HCT116 (cell line): ENCODE measurements at regions not wholly inside any gene's neighbourhood (a gene's known extent, or its start where the extent isn't known, plus 50 kb on each side); places are given as distances from the start of the nearest gene placed in this dataset.

Source experiments
- ATAC-seq: fragments of 200-7000 bp; cut with Tn5 transposase; 2 replicates; pipeline ENCODE4 v1.9.1; 2020; ENCODE audit warnings: mild to moderate bottlenecking, moderate library complexity
- BruUV-seq: library from RNA; stranded (reverse); fragments of 400-500 nt; replicated peaks from 2 replicates; lab custom pipeline; 2021; lab: Mats Ljungman, UMichigan
- CTCF ChIA-PET: fragments of 300-600 bp; sonication (Branson Sonifier 250); formaldehyde crosslinking; loops from one replicate; lab custom pipeline; 2021; ENCODE audit warnings: antibody characterized with exemption; lab: Charles Lee
- POLR2A ChIA-PET: fragments of 300-600, 350-600 bp; sonication (Branson Sonifier 250); formaldehyde crosslinking; loops from one replicate; lab custom pipeline; 2021; ENCODE audit warnings: antibody characterized with exemption; lab: Charles Lee
- RAD21 ChIA-PET, 2 experiments: fragments of 300-600 bp; sonication (Branson Sonifier 250); formaldehyde crosslinking; loops; one replicate each; lab custom pipeline; 2023; ENCODE audit warnings: low total read pairs in 2 of 2; ENCODE audit not compliant: uncharacterized antibody in 2 of 2, unreplicated experiment in 2 of 2, low non-redundant PET in 1 of 2; lab: Charles Lee
- DNase-seq: peaks from one replicate; pipeline ENCODE4 v3.0.0-alpha.2; 2010; ENCODE audit warnings: low read depth, low spot score
- H2AFZ ChIP-seq: fragments of 200-600 bp; shearing (Covaris generic), sonication (generic); 2 replicates; pipeline ENCODE4 v1.6.1; 2017; ENCODE audit warnings: low read depth, mixed run types, mixed read lengths, antibody characterized with exemption, low read length; ENCODE audit not compliant: poor library complexity, severe bottlenecking
- H3K27ac ChIP-seq: 2 replicates; pipeline ENCODE4 v1.5.1; 2012; ENCODE audit warnings: low read depth, low read length
- H3K27me3 ChIP-seq: fragments of 200-600 bp; sonication (generic); 2 replicates; pipeline ENCODE4 v1.6.1; 2016; ENCODE audit warnings: mixed run types, low read length, mixed read lengths; ENCODE audit not compliant: insufficient read depth
- H3K36me3 ChIP-seq, 2 experiments: fragments of 200-500 bp in 1 of 2; fragments of 200-600 bp in 1 of 2; sonication (Bioruptor generic) in 1 of 2; sonication (generic) in 1 of 2; 2 replicates each; pipeline versions ENCODE4 v1.5.1 to v1.6.1; 2014 to 2016; ENCODE audit warnings: low read length in 2 of 2, inconsistent platforms in 1 of 2, mixed read lengths in 1 of 2, mixed run types in 1 of 2; ENCODE audit not compliant: insufficient read depth in 2 of 2, control insufficient read depth in 1 of 2
- H3K4me1 ChIP-seq, 2 experiments: fragments of 200-600 bp in 1 of 2; sonication (generic) in 1 of 2; 2 replicates each; pipeline versions ENCODE4 v1.5.1 to v1.6.1; 2012 to 2017; ENCODE audit warnings: low read length in 2 of 2, inconsistent platforms in 1 of 2, mild to moderate bottlenecking in 1 of 2, mixed read lengths in 1 of 2, mixed run types in 1 of 2, moderate library complexity in 1 of 2; ENCODE audit not compliant: insufficient read depth in 2 of 2, control insufficient read depth in 1 of 2
- H3K4me2 ChIP-seq: fragments of 200-600 bp; sonication (generic); 2 replicates; pipeline ENCODE4 v1.6.1; 2017; ENCODE audit warnings: mixed run types, low read length, mixed read lengths
- H3K4me3 ChIP-seq, 2 experiments: fragments of 200-600 bp in 1 of 2; sonication (generic) in 1 of 2; replicated peaks in 1 of 2; 2 replicates each; pipeline ENCODE4 v1.5.1; 2011 to 2016; ENCODE audit warnings: low read length in 2 of 2, control low read depth in 1 of 2, low read depth in 1 of 2, mild to moderate bottlenecking in 1 of 2, mixed read lengths in 1 of 2, mixed run types in 1 of 2
- H3K79me2 ChIP-seq: fragments of 200-600 bp; sonication (generic); 2 replicates; pipeline ENCODE4 v1.6.1; 2017; ENCODE audit warnings: mild to moderate bottlenecking, mixed run types, low read length, moderate library complexity, mixed read lengths; ENCODE audit not compliant: insufficient read depth
- H3K9ac ChIP-seq: fragments of 200-600 bp; sonication (generic); 2 replicates; pipeline ENCODE4 v1.6.1; 2016; ENCODE audit warnings: low read length, mixed read lengths
- H3K9me2 ChIP-seq: fragments of 200-600 bp; sonication (generic), shearing (Covaris generic); 2 replicates; pipeline ENCODE4 v1.6.1; 2017; ENCODE audit warnings: mixed run types, mild to moderate bottlenecking, moderate library complexity; ENCODE audit not compliant: insufficient read depth
- H3K9me3 ChIP-seq, 2 experiments: fragments of 200-500 bp in 1 of 2; fragments of 200-600 bp in 1 of 2; sonication (Bioruptor generic) in 1 of 2; sonication (generic) in 1 of 2; 2 replicates each; pipeline ENCODE4 v1.6.1; 2014 to 2017; ENCODE audit warnings: low read length in 2 of 2, mixed read lengths in 2 of 2, inconsistent platforms in 1 of 2, low read depth in 1 of 2, mild to moderate bottlenecking in 1 of 2, mixed run types in 1 of 2, moderate library complexity in 1 of 2; ENCODE audit not compliant: control insufficient read depth in 1 of 2, insufficient read depth in 1 of 2
- H4K20me1 ChIP-seq: fragments of 200-600 bp; sonication (generic), shearing (Covaris generic); 2 replicates; pipeline ENCODE4 v1.6.1; 2017; ENCODE audit warnings: mixed run types, mild to moderate bottlenecking, moderate library complexity; ENCODE audit not compliant: insufficient read depth
- CEBPB ChIP-seq: IDR thresholded peaks from 2 replicates; pipeline ENCODE4 v1.6.1; 2012; ENCODE audit warnings: low read depth
- ELF1 ChIP-seq: IDR thresholded peaks from 2 replicates; pipeline ENCODE4 v1.6.1; 2012; ENCODE audit warnings: low read depth, borderline replicate concordance
- EZH2 ChIP-seq: fragments of 200-600 bp; sonication (generic); IDR thresholded peaks from 2 replicates; pipeline ENCODE4 v1.6.1; 2017; ENCODE audit warnings: antibody characterized with exemption, mixed run types
- FOSL1 ChIP-seq: IDR thresholded peaks from 2 replicates; pipeline ENCODE4 v1.6.1; 2012; ENCODE audit warnings: low read depth
- POLR2A ChIP-seq: IDR thresholded peaks from 2 replicates; pipeline ENCODE4 v1.7.0; 2011; ENCODE audit warnings: borderline replicate concordance; ENCODE audit not compliant: insufficient read depth, insufficient read length; ENCODE audit errors: extremely low read depth
- POLR2AphosphoS5 ChIP-seq: IDR thresholded peaks from 2 replicates; pipeline ENCODE4 v1.6.1; 2011; ENCODE audit warnings: mild to moderate bottlenecking, low read depth, low read length, moderate library complexity
- RAD21 ChIP-seq: IDR thresholded peaks from 2 replicates; pipeline ENCODE4 v1.6.1; 2012; ENCODE audit warnings: low read depth, mild to moderate bottlenecking
- SIN3A ChIP-seq: IDR thresholded peaks from 2 replicates; pipeline ENCODE4 v1.6.1; 2012; ENCODE audit warnings: low read depth
- SP1 ChIP-seq: IDR thresholded peaks from 2 replicates; pipeline ENCODE4 v1.6.1; 2012; ENCODE audit warnings: low read depth
- SRF ChIP-seq: IDR thresholded peaks from 2 replicates; pipeline ENCODE4 v1.6.1; 2012; ENCODE audit warnings: low read depth
- TCF7L2 ChIP-seq: IDR thresholded peaks from 2 replicates; pipeline ENCODE4 v1.7.0; 2011; ENCODE audit warnings: borderline replicate concordance, inconsistent platforms; ENCODE audit not compliant: insufficient read depth, insufficient read length; ENCODE audit errors: extremely low read depth
- YY1 ChIP-seq: IDR thresholded peaks from 2 replicates; pipeline ENCODE4 v1.6.1; 2011; ENCODE audit warnings: low read length, low read depth, moderate library complexity, mild to moderate bottlenecking; ENCODE audit not compliant: insufficient replicate concordance; ENCODE audit errors: extremely low read depth
- ZFX ChIP-seq: fragments of 450-650 bp; IDR thresholded peaks from 2 replicates; pipeline ENCODE4 v1.6.1; 2017
- ZNF274 ChIP-seq: fragments of 200-500 bp; sonication (Bioruptor generic); IDR thresholded peaks from 2 replicates; pipeline ENCODE4 v1.6.1; 2014; ENCODE audit warnings: mild to moderate bottlenecking, low read depth, low read length, inconsistent platforms
- intact Hi-C: fragments of 100-400 bp; cut with micrococcal nuclease; formaldehyde crosslinking; loops from 2 replicates; pipeline ENCODE4 v1.10.0; 2022
- TF ChIP-seq, protein P1 (sequence below): IDR thresholded peaks from 2 replicates; pipeline ENCODE4 v1.6.1; 2012
- TF ChIP-seq, protein P2 (sequence below), 3 experiments: fragments of 200-600 bp in 1 of 3; sonication (generic) in 1 of 3; IDR thresholded peaks in 2 of 3; conservative IDR thresholded peaks in 1 of 3; 2 replicates each; pipeline ENCODE4 v1.5.1; 2012 to 2017; ENCODE audit warnings: low read depth in 2 of 3, low read length in 2 of 3, antibody characterized with exemption in 1 of 3, borderline replicate concordance in 1 of 3, control low read depth in 1 of 3, mild to moderate bottlenecking in 1 of 3, mixed read lengths in 1 of 3, mixed run types in 1 of 3, moderate library complexity in 1 of 3; ENCODE audit not compliant: insufficient read depth in 1 of 3
- TF ChIP-seq, protein P3 (sequence below): IDR thresholded peaks from 2 replicates; pipeline ENCODE4 v1.6.1; 2012; ENCODE audit warnings: low read depth
- TF ChIP-seq, protein P4 (sequence below): IDR thresholded peaks from 2 replicates; pipeline ENCODE4 v1.6.1; 2012

DNA sequence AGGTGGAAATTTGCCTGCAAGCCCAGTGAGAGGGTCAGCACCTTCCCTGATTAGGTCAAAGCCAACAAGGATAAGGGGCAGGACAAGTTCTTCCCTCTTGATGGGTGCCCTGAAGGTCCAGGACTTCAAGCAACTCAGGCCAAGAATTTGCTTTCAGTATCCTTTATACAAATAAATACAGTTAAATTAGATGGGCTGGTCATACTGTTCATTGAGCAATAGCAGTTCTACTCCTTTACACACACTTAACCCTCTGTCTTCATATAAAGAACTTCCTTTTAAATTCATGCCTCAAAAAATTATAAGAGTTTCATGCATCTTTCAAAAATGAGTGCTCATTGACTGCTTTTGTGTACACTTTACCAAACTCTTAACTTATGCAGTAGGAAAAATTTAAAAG, 392.0 kb downstream of the SPRY1 start:
- H3K9me3 ChIP-seq: no peaks in the 10 kb centered on the region
- H3K27me3 ChIP-seq: no peaks in the 10 kb centered on the region
- ChIA-PET POLR2A (no interaction called here), CTCF (no interaction called here), RAD21 (no interaction called here)
- TF ChIP-seq POLR2A: no peak
- TF ChIP-seq ZNF274: no peak
- TF ChIP-seq, protein P1, sequence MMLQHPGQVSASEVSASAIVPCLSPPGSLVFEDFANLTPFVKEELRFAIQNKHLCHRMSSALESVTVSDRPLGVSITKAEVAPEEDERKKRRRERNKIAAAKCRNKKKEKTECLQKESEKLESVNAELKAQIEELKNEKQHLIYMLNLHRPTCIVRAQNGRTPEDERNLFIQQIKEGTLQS: no peak
- TF ChIP-seq SP1: no peak
- no peak for TF ChIP-seq POLR2AphosphoS5
- TF ChIP-seq, protein P2, sequence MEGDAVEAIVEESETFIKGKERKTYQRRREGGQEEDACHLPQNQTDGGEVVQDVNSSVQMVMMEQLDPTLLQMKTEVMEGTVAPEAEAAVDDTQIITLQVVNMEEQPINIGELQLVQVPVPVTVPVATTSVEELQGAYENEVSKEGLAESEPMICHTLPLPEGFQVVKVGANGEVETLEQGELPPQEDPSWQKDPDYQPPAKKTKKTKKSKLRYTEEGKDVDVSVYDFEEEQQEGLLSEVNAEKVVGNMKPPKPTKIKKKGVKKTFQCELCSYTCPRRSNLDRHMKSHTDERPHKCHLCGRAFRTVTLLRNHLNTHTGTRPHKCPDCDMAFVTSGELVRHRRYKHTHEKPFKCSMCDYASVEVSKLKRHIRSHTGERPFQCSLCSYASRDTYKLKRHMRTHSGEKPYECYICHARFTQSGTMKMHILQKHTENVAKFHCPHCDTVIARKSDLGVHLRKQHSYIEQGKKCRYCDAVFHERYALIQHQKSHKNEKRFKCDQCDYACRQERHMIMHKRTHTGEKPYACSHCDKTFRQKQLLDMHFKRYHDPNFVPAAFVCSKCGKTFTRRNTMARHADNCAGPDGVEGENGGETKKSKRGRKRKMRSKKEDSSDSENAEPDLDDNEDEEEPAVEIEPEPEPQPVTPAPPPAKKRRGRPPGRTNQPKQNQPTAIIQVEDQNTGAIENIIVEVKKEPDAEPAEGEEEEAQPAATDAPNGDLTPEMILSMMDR (IDR thresholded peaks at IDR 0.05 in 2 of 3, conservative IDR thresholded peaks at IDR 0.05 in 1 of 3; ENCODE audit: borderline replicate concordance in 1 of 3, insufficient read depth in 1 of 3, low read depth in 2 of 3, low read length in 2 of 3): no peak
- TF ChIP-seq RAD21: no peak
- no peak for TF ChIP-seq YY1
- no peak for TF ChIP-seq SIN3A
- TF ChIP-seq, protein P3, sequence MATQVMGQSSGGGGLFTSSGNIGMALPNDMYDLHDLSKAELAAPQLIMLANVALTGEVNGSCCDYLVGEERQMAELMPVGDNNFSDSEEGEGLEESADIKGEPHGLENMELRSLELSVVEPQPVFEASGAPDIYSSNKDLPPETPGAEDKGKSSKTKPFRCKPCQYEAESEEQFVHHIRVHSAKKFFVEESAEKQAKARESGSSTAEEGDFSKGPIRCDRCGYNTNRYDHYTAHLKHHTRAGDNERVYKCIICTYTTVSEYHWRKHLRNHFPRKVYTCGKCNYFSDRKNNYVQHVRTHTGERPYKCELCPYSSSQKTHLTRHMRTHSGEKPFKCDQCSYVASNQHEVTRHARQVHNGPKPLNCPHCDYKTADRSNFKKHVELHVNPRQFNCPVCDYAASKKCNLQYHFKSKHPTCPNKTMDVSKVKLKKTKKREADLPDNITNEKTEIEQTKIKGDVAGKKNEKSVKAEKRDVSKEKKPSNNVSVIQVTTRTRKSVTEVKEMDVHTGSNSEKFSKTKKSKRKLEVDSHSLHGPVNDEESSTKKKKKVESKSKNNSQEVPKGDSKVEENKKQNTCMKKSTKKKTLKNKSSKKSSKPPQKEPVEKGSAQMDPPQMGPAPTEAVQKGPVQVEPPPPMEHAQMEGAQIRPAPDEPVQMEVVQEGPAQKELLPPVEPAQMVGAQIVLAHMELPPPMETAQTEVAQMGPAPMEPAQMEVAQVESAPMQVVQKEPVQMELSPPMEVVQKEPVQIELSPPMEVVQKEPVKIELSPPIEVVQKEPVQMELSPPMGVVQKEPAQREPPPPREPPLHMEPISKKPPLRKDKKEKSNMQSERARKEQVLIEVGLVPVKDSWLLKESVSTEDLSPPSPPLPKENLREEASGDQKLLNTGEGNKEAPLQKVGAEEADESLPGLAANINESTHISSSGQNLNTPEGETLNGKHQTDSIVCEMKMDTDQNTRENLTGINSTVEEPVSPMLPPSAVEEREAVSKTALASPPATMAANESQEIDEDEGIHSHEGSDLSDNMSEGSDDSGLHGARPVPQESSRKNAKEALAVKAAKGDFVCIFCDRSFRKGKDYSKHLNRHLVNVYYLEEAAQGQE: no peak
- TF ChIP-seq SRF: no peak
- no peak for TF ChIP-seq ZFX
- no peak for TF ChIP-seq FOSL1
- TF ChIP-seq EZH2: no peak
- TF ChIP-seq, protein P4, sequence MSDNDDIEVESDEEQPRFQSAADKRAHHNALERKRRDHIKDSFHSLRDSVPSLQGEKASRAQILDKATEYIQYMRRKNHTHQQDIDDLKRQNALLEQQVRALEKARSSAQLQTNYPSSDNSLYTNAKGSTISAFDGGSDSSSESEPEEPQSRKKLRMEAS: no peak
- TF ChIP-seq TCF7L2: no peak
- no peak for TF ChIP-seq CEBPB
- no peak for TF ChIP-seq ELF1
- H3K27ac ChIP-seq: no peak overlapping the region
- H3K9me2 ChIP-seq: no peaks in the 10 kb centered on the region
- H3K4me3 ChIP-seq: no peak overlapping the region
- ATAC-seq (no peak), DNase-seq (no peak)
- H3K36me3 ChIP-seq: no peaks in the 10 kb centered on the region
- BruUV-seq: no TSS peak
- no peaks in the 10 kb centered on the region for H3K4me1 ChIP-seq
- H3K79me2 ChIP-seq: no peaks in the 10 kb centered on the region
- H2AFZ ChIP-seq: no peak overlapping the region
- no peak overlapping the region for H3K4me2 ChIP-seq
- no peak overlapping the region for H3K9ac ChIP-seq
- H4K20me1 ChIP-seq: no peaks in the 10 kb centered on the region
- intact Hi-C loops: no loop called here
